OCI-LY3 (cell line): ENCODE measurements at regions not wholly inside any gene's neighbourhood (a gene's known extent, or its start where the extent isn't known, plus 50 kb on each side); places are given as distances from the start of the nearest gene placed in this dataset.

Source experiments
- CTCF ChIP-seq: fragments of 200-600, 300-600 bp; sonication (generic); IDR thresholded peaks from 2 replicates; pipeline ENCODE4 v1.5.1; 2014; ENCODE audit warnings: antibody characterized with exemption, low read length, low read depth
- EZH2phosphoT487 ChIP-seq: fragments of 200-600 bp; shearing (Covaris generic); IDR thresholded peaks from 2 replicates; pipeline ENCODE4 v1.6.1; 2018; ENCODE audit warnings: antibody characterized with exemption, mixed run types, low read depth

- TF ChIP-seq EZH2phosphoT487 (no peak), CTCF (no peak)
Observed at GRCh38 chr1:38265293-38266196, 219.0 kb upstream of the POU3F1 start.
